Stimulated activated CD8-positive, alpha-beta memory T cell treated with anti-CD3 and anti-CD28 coated beads, Interleukin-4, amount 100 ng/mL, for 48 hours (primary cell): ENCODE measurements at regions not wholly inside any gene's neighbourhood (a gene's known extent, or its start where the extent isn't known, plus 50 kb on each side); places are given as distances from the start of the nearest gene placed in this dataset.

Experiments used
- DNase-seq: peaks from one replicate; pipeline ENCODE4 v3.0.0-alpha.2; 2020

- no peak for DNase-seq
Measured at GRCh38 chr5:74073257-74073656, 447.3 kb downstream of the ARHGEF28 start.

GRCh38 chr5:74072646-74073045 lies 446.6 kb downstream of the ARHGEF28 start:
- no peak for DNase-seq

GRCh38 chr5:74070766-74071165 lies 444.8 kb downstream of the ARHGEF28 start:
- no peak for DNase-seq

- no peak for DNase-seq
Measured at GRCh38 chr5:74069741-74070140, 443.7 kb downstream of the ARHGEF28 start.

- DNase-seq, result no peak
Measured at GRCh38 chr5:74067748-74068541, 441.9 kb downstream of the ARHGEF28 start.

- DNase-seq, result no peak
Measured at GRCh38 chr5:74064911-74065310, 438.9 kb downstream of the ARHGEF28 start.

GRCh38 chr5:74064225-74064624 lies 438.2 kb downstream of the ARHGEF28 start:
- no peak for DNase-seq

GRCh38 chr5:74063821-74064220 lies 437.8 kb downstream of the ARHGEF28 start:
- DNase-seq, result no peak

- DNase-seq, result no peak
Measured at GRCh38 chr5:74063346-74063745, 437.4 kb downstream of the ARHGEF28 start.

- DNase-seq, result no peak
Measured at GRCh38 chr5:74061292-74061691, 435.3 kb downstream of the ARHGEF28 start.

- no peak for DNase-seq
Measured at GRCh38 chr5:74059706-74060105, 433.7 kb downstream of the ARHGEF28 start.

GRCh38 chr5:74056789-74057164 lies 430.8 kb downstream of the ARHGEF28 start:
- no peak for DNase-seq

GRCh38 chr5:74056107-74056788 lies 430.3 kb downstream of the ARHGEF28 start:
- DNase-seq, result no peak

- no peak for DNase-seq
Measured at GRCh38 chr5:74055486-74056106, 429.6 kb downstream of the ARHGEF28 start.

GRCh38 chr5:74054641-74055421 lies 428.8 kb downstream of the ARHGEF28 start:
- DNase-seq, result no peak

GRCh38 chr5:74054139-74054538 lies 428.1 kb downstream of the ARHGEF28 start:
- no peak for DNase-seq

- DNase-seq, result no peak
Measured at GRCh38 chr5:74052441-74053221, 426.6 kb downstream of the ARHGEF28 start.

- DNase-seq, result no peak
Measured at GRCh38 chr5:74051076-74051475, 425.1 kb downstream of the ARHGEF28 start.

GRCh38 chr5:74044936-74045335 lies 418.9 kb downstream of the ARHGEF28 start:
- no peak for DNase-seq

- DNase-seq, result no peak
Measured at GRCh38 chr5:74042959-74043358, 417.0 kb downstream of the ARHGEF28 start.

GRCh38 chr5:74042559-74042958 lies 416.6 kb downstream of the ARHGEF28 start:
- DNase-seq, result no peak

GRCh38 chr5:74041913-74042312 lies 415.9 kb downstream of the ARHGEF28 start:
- no peak for DNase-seq
